ENCODE measurements at regions not wholly inside any gene's neighbourhood (a gene's known extent, or its start where the extent isn't known, plus 50 kb on each side); places are given as distances from the start of the nearest gene placed in this dataset.

DNA sequence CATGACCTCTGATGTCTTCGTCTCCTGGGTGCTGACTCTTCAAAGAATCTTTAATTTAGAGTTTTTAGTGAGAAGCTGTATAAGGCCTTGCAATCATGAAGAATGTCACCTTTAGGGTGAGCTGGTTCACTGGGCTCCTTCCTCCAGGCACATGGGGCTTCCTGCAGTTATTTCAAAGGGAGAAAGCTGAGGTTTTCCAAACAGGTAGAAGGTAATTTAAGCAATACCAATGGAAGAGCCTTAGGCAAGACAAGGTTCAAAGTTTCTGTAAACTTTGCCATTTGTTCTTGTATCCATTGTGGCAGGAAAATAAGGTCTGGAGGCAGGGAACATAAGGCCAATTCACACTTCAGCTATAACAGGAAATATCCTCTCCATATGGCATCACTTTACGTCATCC, 88.0 kb upstream of the EIF5 start:
- TF ChIP-seq POLR2AphosphoS5 (IDR thresholded peaks at IDR 0.05; ENCODE audit: low read depth) (no peak), CTCF (conservative IDR thresholded peaks at IDR 0.05; ENCODE audit: low read depth in 2 of 2) (no peak), EZH2 (IDR thresholded peaks at IDR 0.05; ENCODE audit: low read depth, unreplicated experiment) (no peak), EZH2phosphoT487 (IDR thresholded peaks at IDR 0.05; ENCODE audit: unreplicated experiment) (no peak), ZNF331 (CRISPR knock-in tag; IDR thresholded peaks at IDR 0.05; ENCODE audit: low read depth) (no peak), NANOG (IDR thresholded peaks at IDR 0.05; ENCODE audit: borderline replicate concordance) (no peak), STAT1 (IDR thresholded peaks at IDR 0.05; ENCODE audit: unreplicated experiment) (no peak), JUNB (IDR thresholded peaks at IDR 0.05; ENCODE audit: unreplicated experiment) (no peak)
- TF ChIP-seq, protein P1, sequence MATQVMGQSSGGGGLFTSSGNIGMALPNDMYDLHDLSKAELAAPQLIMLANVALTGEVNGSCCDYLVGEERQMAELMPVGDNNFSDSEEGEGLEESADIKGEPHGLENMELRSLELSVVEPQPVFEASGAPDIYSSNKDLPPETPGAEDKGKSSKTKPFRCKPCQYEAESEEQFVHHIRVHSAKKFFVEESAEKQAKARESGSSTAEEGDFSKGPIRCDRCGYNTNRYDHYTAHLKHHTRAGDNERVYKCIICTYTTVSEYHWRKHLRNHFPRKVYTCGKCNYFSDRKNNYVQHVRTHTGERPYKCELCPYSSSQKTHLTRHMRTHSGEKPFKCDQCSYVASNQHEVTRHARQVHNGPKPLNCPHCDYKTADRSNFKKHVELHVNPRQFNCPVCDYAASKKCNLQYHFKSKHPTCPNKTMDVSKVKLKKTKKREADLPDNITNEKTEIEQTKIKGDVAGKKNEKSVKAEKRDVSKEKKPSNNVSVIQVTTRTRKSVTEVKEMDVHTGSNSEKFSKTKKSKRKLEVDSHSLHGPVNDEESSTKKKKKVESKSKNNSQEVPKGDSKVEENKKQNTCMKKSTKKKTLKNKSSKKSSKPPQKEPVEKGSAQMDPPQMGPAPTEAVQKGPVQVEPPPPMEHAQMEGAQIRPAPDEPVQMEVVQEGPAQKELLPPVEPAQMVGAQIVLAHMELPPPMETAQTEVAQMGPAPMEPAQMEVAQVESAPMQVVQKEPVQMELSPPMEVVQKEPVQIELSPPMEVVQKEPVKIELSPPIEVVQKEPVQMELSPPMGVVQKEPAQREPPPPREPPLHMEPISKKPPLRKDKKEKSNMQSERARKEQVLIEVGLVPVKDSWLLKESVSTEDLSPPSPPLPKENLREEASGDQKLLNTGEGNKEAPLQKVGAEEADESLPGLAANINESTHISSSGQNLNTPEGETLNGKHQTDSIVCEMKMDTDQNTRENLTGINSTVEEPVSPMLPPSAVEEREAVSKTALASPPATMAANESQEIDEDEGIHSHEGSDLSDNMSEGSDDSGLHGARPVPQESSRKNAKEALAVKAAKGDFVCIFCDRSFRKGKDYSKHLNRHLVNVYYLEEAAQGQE (IDR thresholded peaks at IDR 0.05; ENCODE audit: unreplicated experiment) = no peak

Measured in GM23338 (cell line).